ENCODE measurements at regions not wholly inside any gene's neighbourhood (a gene's known extent, or its start where the extent isn't known, plus 50 kb on each side); places are given as distances from the start of the nearest gene placed in this dataset.

DNA sequence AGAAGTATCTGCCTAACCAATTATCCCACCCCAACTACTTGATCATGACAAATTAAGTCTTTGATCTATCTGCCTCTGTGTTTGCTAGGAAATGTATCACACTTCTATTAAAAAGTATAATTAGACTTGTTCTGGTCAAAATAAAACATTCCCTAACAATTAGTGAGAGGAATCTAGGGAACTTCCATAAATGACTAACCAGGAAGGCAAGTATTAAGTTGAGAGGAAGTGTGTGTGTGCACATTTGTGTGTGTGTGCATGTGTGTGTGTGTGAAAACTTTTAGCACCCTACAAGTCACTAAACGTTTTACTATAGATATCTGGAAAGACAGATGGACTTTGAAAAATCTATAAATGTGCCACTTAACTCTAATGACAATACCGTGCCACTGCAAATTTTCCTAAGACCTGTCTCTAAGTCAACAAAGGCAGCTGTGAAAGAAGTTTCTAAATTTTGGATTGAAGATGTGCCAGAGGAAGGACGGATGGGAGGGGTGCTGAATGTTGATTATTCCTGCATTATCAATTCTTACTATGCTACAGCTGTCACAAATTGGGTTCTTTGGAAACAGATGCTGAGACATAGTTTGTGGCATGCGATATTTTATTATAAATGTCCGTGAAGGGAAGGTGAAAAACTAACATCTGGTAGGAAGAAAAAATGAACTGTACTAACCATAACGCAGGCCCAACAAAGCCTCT lies 567.1 kb downstream of the PTPRC start:
- Histone ChIP-seq H3K36me3 (ENCODE audit: insufficient read depth, low read length, poor library complexity, severe bottlenecking) (no peaks in the 10 kb centered on the region), H3K4me3 (ENCODE audit: low read depth, low read length, poor library complexity, severe bottlenecking) (no peak overlapping the region), H3K4me1 (ENCODE audit: insufficient read depth, low read length, poor library complexity, severe bottlenecking) (peaks cover 3% of the 10 kb centered on the region), H3K9me3 (ENCODE audit: low read depth, low read length, poor library complexity, severe bottlenecking) (no peaks in the 10 kb centered on the region), H3K27ac (ENCODE audit: low read depth, low read length, poor library complexity, severe bottlenecking) (no peak overlapping the region), H3K27me3 (replicated peaks; ENCODE audit: insufficient read depth, low read depth, low read length, poor library complexity) (no peaks in the 10 kb centered on the region)
- no TSS peak for BruUV-seq (replicated peaks)
- intact Hi-C loops (cut with micrococcal nuclease; ENCODE audit: unreplicated experiment) = no loop called here
- POLR2A ChIA-PET (ENCODE audit: low non-redundant PET) = no interaction called here
- CTCF ChIA-PET = no interaction called here
- no peak for TF ChIP-seq EZH2 (IDR thresholded peaks at IDR 0.05; ENCODE audit: borderline replicate concordance, low read depth, low read length, poor library complexity, severe bottlenecking)
- TF ChIP-seq, protein P1, sequence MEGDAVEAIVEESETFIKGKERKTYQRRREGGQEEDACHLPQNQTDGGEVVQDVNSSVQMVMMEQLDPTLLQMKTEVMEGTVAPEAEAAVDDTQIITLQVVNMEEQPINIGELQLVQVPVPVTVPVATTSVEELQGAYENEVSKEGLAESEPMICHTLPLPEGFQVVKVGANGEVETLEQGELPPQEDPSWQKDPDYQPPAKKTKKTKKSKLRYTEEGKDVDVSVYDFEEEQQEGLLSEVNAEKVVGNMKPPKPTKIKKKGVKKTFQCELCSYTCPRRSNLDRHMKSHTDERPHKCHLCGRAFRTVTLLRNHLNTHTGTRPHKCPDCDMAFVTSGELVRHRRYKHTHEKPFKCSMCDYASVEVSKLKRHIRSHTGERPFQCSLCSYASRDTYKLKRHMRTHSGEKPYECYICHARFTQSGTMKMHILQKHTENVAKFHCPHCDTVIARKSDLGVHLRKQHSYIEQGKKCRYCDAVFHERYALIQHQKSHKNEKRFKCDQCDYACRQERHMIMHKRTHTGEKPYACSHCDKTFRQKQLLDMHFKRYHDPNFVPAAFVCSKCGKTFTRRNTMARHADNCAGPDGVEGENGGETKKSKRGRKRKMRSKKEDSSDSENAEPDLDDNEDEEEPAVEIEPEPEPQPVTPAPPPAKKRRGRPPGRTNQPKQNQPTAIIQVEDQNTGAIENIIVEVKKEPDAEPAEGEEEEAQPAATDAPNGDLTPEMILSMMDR (conservative IDR thresholded peaks at IDR 0.05; ENCODE audit: low read depth, low read length) = no peak
- no peak for DNase-seq (ENCODE audit: low spot score)

GRCh38 chr1:199208847-199209246 lies 570.0 kb downstream of the PTPRC start:
- Histone ChIP-seq H3K36me3 (ENCODE audit: insufficient read depth, low read length, poor library complexity, severe bottlenecking) (no peaks in the 10 kb centered on the region), H3K4me1 (ENCODE audit: insufficient read depth, low read length, poor library complexity, severe bottlenecking) (no peaks in the 10 kb centered on the region), H3K4me3 (ENCODE audit: low read depth, low read length, poor library complexity, severe bottlenecking) (no peak overlapping the region), H3K27ac (ENCODE audit: low read depth, low read length, poor library complexity, severe bottlenecking) (no peak overlapping the region), H3K27me3 (replicated peaks; ENCODE audit: insufficient read depth, low read depth, low read length, poor library complexity) (no peaks in the 10 kb centered on the region), H3K9me3 (ENCODE audit: low read depth, low read length, poor library complexity, severe bottlenecking) (no peaks in the 10 kb centered on the region)
- intact Hi-C loops (cut with micrococcal nuclease; ENCODE audit: unreplicated experiment) = no loop called here
- CTCF ChIA-PET = interaction anchor here (0.7 kb wide), 1 partner anchor 33 kb away, joined by 7 read pairs; no protein-coding TSS in a partner anchor
- TF ChIP-seq EZH2 (IDR thresholded peaks at IDR 0.05; ENCODE audit: borderline replicate concordance, low read depth, low read length, poor library complexity, severe bottlenecking) = no peak
- TF ChIP-seq, protein P1 (conservative IDR thresholded peaks at IDR 0.05; ENCODE audit: low read depth, low read length) = no peak
- BruUV-seq (replicated peaks) = no TSS peak
- POLR2A ChIA-PET (ENCODE audit: low non-redundant PET) = no interaction called here
- DNase-seq (ENCODE audit: low spot score) = no peak

DNA sequence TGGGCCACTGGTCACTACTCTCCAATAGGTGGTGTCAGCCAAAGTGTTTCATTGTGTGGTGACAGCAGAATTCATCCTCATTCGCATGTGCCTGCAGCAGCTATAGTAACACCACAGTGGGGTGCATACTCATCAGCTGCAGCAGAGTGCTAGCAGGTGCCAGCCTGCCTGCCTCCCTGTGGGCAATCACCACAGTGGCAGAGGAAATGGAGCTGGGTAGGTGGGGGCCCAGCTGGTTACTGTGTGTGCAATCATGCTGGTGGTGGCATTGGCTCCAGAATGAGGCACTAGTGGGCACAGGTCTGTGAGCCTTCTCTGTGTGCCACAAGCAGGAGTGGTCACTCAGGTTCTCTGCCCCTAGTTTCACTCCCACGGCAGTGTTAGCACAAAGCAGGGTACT lies 579.2 kb downstream of the PTPRC start:
- Histone ChIP-seq H3K4me3 (ENCODE audit: low read depth, low read length, poor library complexity, severe bottlenecking) (no peak overlapping the region), H3K4me1 (ENCODE audit: insufficient read depth, low read length, poor library complexity, severe bottlenecking) (peaks cover 8% of the 10 kb centered on the region), H3K27ac (ENCODE audit: low read depth, low read length, poor library complexity, severe bottlenecking) (no peak overlapping the region), H3K36me3 (ENCODE audit: insufficient read depth, low read length, poor library complexity, severe bottlenecking) (no peaks in the 10 kb centered on the region), H3K9me3 (ENCODE audit: low read depth, low read length, poor library complexity, severe bottlenecking) (no peaks in the 10 kb centered on the region), H3K27me3 (replicated peaks; ENCODE audit: insufficient read depth, low read depth, low read length, poor library complexity) (no peaks in the 10 kb centered on the region)
- TF ChIP-seq EZH2 (IDR thresholded peaks at IDR 0.05; ENCODE audit: borderline replicate concordance, low read depth, low read length, poor library complexity, severe bottlenecking) = no peak
- ChIA-PET POLR2A (ENCODE audit: low non-redundant PET) (no interaction called here), CTCF (no interaction called here)
- BruUV-seq (replicated peaks) = no TSS peak
- DNase-seq (ENCODE audit: low spot score) = peak; percentile 40
- intact Hi-C loops (cut with micrococcal nuclease; ENCODE audit: unreplicated experiment) = no loop called here

- no peak for TF ChIP-seq EZH2 (IDR thresholded peaks at IDR 0.05; ENCODE audit: borderline replicate concordance, low read depth, low read length, poor library complexity, severe bottlenecking)
- TF ChIP-seq, protein P1 (conservative IDR thresholded peaks at IDR 0.05; ENCODE audit: low read depth, low read length) = no peak
- H3K27ac ChIP-seq (ENCODE audit: low read depth, low read length, poor library complexity, severe bottlenecking) = no peak overlapping the region
- H3K9me3 ChIP-seq (ENCODE audit: low read depth, low read length, poor library complexity, severe bottlenecking) = no peaks in the 10 kb centered on the region
- no TSS peak for BruUV-seq (replicated peaks)
- DNase-seq (ENCODE audit: low spot score) = no peak
- H3K36me3 ChIP-seq (ENCODE audit: insufficient read depth, low read length, poor library complexity, severe bottlenecking) = no peaks in the 10 kb centered on the region
- H3K4me3 ChIP-seq (ENCODE audit: low read depth, low read length, poor library complexity, severe bottlenecking) = no peak overlapping the region
- intact Hi-C loops (cut with micrococcal nuclease; ENCODE audit: unreplicated experiment) = no loop called here
- CTCF ChIA-PET = no interaction called here
- peaks cover 8% of the 10 kb centered on the region for H3K4me1 ChIP-seq (ENCODE audit: insufficient read depth, low read length, poor library complexity, severe bottlenecking)
- POLR2A ChIA-PET (ENCODE audit: low non-redundant PET) = no interaction called here
- no peaks in the 10 kb centered on the region for H3K27me3 ChIP-seq (replicated peaks; ENCODE audit: insufficient read depth, low read depth, low read length, poor library complexity)
These were observed 579.7 kb downstream of the PTPRC start for GRCh38 chr1:199218533-199218932.

All from A673 (cell line).